ENCODE measurements at regions not wholly inside any gene's neighbourhood (a gene's known extent, or its start where the extent isn't known, plus 50 kb on each side); places are given as distances from the start of the nearest gene placed in this dataset.

DNA sequence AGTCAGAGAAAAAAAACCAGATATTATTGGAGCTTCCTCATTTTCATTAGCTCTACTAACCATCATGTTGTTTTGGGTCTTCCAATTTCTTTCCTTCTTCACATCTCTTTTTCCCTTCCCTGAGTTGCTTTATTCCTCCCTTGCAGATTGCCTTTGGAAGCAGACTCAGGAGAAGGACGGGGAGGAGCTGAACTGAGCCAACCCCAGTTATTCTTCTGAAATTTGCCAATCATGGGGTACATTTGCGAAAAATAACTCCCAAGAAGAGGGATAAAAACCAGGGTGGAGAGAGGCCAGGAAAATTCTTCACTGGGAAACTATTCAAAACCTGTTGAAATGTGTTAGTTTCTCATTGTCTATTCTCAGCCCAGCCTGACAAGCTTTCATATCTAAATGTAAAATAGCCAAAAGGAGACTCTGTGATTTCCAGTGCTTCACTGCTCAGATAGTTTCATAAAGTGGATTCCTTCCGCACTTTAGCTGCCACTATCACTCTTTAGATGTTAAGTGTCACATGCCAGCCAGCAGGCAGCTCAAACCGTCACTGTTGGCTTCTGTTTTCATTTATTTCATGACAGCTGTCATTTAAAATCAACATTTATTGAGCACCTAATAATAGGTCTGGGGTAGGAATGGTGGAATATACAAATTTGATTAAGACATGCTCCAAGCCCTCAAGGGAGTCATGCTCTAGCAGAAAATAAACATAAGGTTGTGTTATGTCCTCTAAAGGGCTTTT is 204.5 kb downstream of the SREK1 start:
- no peak overlapping the region for H3K9ac ChIP-seq (ENCODE audit: low read length in 3 of 3)
- FAIRE-seq (no peak), DNase-seq (no peak)
- peaks cover 0 to 2% (median 0%) of the 10 kb centered on the region in 3 donors for H3K4me1 ChIP-seq (ENCODE audit: control insufficient read depth in 2 of 3, insufficient read depth in 2 of 3, low read depth in 1 of 3, low read length in 3 of 3)
- intact Hi-C loops (cut with DNase I): no loop called here
- no peaks in the 10 kb centered on the region for H3K36me3 ChIP-seq (ENCODE audit: control insufficient read depth in 2 of 3, insufficient read depth in 3 of 3, low read length in 3 of 3)
- TF ChIP-seq, protein P1, sequence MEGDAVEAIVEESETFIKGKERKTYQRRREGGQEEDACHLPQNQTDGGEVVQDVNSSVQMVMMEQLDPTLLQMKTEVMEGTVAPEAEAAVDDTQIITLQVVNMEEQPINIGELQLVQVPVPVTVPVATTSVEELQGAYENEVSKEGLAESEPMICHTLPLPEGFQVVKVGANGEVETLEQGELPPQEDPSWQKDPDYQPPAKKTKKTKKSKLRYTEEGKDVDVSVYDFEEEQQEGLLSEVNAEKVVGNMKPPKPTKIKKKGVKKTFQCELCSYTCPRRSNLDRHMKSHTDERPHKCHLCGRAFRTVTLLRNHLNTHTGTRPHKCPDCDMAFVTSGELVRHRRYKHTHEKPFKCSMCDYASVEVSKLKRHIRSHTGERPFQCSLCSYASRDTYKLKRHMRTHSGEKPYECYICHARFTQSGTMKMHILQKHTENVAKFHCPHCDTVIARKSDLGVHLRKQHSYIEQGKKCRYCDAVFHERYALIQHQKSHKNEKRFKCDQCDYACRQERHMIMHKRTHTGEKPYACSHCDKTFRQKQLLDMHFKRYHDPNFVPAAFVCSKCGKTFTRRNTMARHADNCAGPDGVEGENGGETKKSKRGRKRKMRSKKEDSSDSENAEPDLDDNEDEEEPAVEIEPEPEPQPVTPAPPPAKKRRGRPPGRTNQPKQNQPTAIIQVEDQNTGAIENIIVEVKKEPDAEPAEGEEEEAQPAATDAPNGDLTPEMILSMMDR (IDR thresholded peaks at IDR 0.05; ENCODE audit: borderline replicate concordance, extremely low read depth, insufficient read depth): no peak
- H3K27ac ChIP-seq (ENCODE audit: low read depth in 2 of 2, low read length in 2 of 2): no peak overlapping the region
- no peaks in the 10 kb centered on the region for H3K9me3 ChIP-seq (ENCODE audit: control insufficient read depth in 2 of 3, insufficient read depth in 1 of 3, low read length in 3 of 3)
- H3K27me3 ChIP-seq (ENCODE audit: control insufficient read depth, insufficient read depth, low read length): no peaks in the 10 kb centered on the region
- no peak overlapping the region for H3K4me3 ChIP-seq (ENCODE audit: low read length in 3 of 3)

DNA sequence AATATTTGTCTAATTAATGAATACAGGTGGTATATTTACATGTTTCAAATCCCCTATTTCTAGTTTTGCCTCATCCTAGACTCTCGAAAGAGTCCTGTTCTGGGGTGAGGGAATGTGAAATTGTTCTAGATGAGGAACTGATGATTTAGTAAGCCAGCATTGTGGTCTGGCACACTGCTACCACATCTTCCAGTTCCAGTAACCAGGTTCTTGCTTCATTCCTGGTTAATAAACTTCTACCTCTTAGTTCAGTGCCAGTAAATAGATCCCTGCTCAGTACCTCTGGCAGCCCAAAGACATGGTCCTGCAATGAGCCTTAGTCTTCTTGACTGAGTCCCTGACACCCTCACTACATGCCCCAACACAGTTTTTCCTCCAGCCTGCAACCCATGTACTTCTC is 207.7 kb downstream of the SREK1 start:
- H3K4me1 ChIP-seq (ENCODE audit: control insufficient read depth in 2 of 3, insufficient read depth in 2 of 3, low read depth in 1 of 3, low read length in 3 of 3): no peaks in the 10 kb centered on the region
- no peak overlapping the region for H3K27ac ChIP-seq (ENCODE audit: low read depth in 2 of 2, low read length in 2 of 2)
- no peaks in the 10 kb centered on the region for H3K27me3 ChIP-seq (ENCODE audit: control insufficient read depth, insufficient read depth, low read length)
- no peak overlapping the region for H3K9ac ChIP-seq (ENCODE audit: low read length in 3 of 3)
- DNase-seq (no peak), FAIRE-seq (no peak)
- no peak overlapping the region for H3K4me3 ChIP-seq (ENCODE audit: low read length in 3 of 3)
- TF ChIP-seq, protein P1 (IDR thresholded peaks at IDR 0.05; ENCODE audit: borderline replicate concordance, extremely low read depth, insufficient read depth): no peak
- no peaks in the 10 kb centered on the region for H3K9me3 ChIP-seq (ENCODE audit: control insufficient read depth in 2 of 3, insufficient read depth in 1 of 3, low read length in 3 of 3)
- no peaks in the 10 kb centered on the region for H3K36me3 ChIP-seq (ENCODE audit: control insufficient read depth in 2 of 3, insufficient read depth in 3 of 3, low read length in 3 of 3)
- intact Hi-C loops (cut with DNase I): no loop called here

DNA sequence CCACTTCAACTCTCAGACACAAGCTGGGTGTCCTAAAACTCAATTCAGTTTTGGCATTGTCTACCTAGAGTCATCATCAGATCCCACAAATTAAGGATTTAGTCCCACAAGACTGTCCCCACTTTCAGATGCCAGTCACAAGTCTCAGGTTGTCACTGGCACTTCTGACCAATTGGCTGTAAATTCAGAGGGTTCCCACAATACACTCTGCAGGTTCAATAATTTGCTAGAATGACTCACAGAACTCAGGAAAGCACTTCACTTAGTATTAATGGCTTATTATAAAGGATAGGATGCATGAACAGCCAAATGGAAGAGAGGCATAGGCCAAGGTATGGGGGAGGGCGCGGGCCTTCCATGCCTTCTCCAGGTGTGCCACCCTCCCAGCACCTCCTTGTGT is 209.1 kb downstream of the SREK1 start:
- H3K4me1 ChIP-seq (ENCODE audit: control insufficient read depth in 2 of 3, insufficient read depth in 2 of 3, low read depth in 1 of 3, low read length in 3 of 3): no peaks in the 10 kb centered on the region
- no peaks in the 10 kb centered on the region for H3K27me3 ChIP-seq (ENCODE audit: control insufficient read depth, insufficient read depth, low read length)
- H3K9me3 ChIP-seq (ENCODE audit: control insufficient read depth in 2 of 3, insufficient read depth in 1 of 3, low read length in 3 of 3): no peaks in the 10 kb centered on the region
- intact Hi-C loops (cut with DNase I): no loop called here
- H3K27ac ChIP-seq (ENCODE audit: low read depth in 2 of 2, low read length in 2 of 2): no peak overlapping the region
- DNase-seq: no peak
- TF ChIP-seq, protein P1 (IDR thresholded peaks at IDR 0.05; ENCODE audit: borderline replicate concordance, extremely low read depth, insufficient read depth): no peak
- no peak for FAIRE-seq
- H3K36me3 ChIP-seq (ENCODE audit: control insufficient read depth in 2 of 3, insufficient read depth in 3 of 3, low read length in 3 of 3): no peaks in the 10 kb centered on the region
- no peak overlapping the region for H3K4me3 ChIP-seq (ENCODE audit: low read length in 3 of 3)
- H3K9ac ChIP-seq (ENCODE audit: low read length in 3 of 3): no peak overlapping the region

DNA sequence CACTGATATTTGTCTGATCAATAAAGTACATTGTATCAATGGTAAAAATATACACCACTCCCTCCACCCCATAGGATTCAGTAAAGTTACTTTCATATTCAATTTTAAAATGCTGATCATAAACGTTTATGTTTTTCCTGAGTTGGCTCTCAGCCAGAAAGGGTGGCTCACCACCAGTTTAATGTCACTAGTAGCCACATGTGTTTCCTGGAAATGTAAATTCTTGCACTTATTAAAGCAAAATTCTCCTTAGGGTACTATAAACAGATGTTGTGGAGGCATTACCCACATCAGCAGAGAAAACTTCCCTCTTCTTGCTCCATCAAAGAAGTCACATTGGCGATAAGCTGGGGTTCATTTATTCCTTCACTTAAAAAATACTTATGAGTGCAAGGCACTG is 210.3 kb downstream of the SREK1 start:
- intact Hi-C loops (cut with DNase I): no loop called here
- TF ChIP-seq, protein P1 (IDR thresholded peaks at IDR 0.05; ENCODE audit: borderline replicate concordance, extremely low read depth, insufficient read depth): no peak

More for the DNA sequence above, 210.3 kb downstream of the SREK1 start:
- no peak for DNase-seq
- FAIRE-seq: no peak
- no peaks in the 10 kb centered on the region for H3K27me3 ChIP-seq (ENCODE audit: control insufficient read depth, insufficient read depth, low read length)
- no peak overlapping the region for H3K27ac ChIP-seq (ENCODE audit: low read depth in 2 of 2, low read length in 2 of 2)
- H3K4me3 ChIP-seq (ENCODE audit: low read length in 3 of 3): no peak overlapping the region
- no peaks in the 10 kb centered on the region for H3K4me1 ChIP-seq (ENCODE audit: control insufficient read depth in 2 of 3, insufficient read depth in 2 of 3, low read depth in 1 of 3, low read length in 3 of 3)
- H3K9ac ChIP-seq (ENCODE audit: low read length in 3 of 3): no peak overlapping the region
- no peaks in the 10 kb centered on the region for H3K36me3 ChIP-seq (ENCODE audit: control insufficient read depth in 2 of 3, insufficient read depth in 3 of 3, low read length in 3 of 3)
- no peaks in the 10 kb centered on the region for H3K9me3 ChIP-seq (ENCODE audit: control insufficient read depth in 2 of 3, insufficient read depth in 1 of 3, low read length in 3 of 3)
